ENCODE measurements at regions not wholly inside any gene's neighbourhood (a gene's known extent, or its start where the extent isn't known, plus 50 kb on each side); places are given as distances from the start of the nearest gene placed in this dataset.

- Mint-ChIP-seq H3K9me3 (peaks cover 8% of the 10 kb centered on the region), H3K4me3 (no peak overlapping the region), H3K4me1 (peaks cover 6% of the 10 kb centered on the region), H3K27ac (no peak overlapping the region), H3K36me3 (no peaks in the 10 kb centered on the region), H3K27me3 (no peaks in the 10 kb centered on the region)
- no peak for ATAC-seq
Observed at GRCh38 chr2:4675295-4675694, 971.9 kb downstream of the DCDC2C start.

- Mint-ChIP-seq H3K36me3 (no peaks in the 10 kb centered on the region), H3K27me3 (no peaks in the 10 kb centered on the region), H3K4me1 (peaks cover 2% of the 10 kb centered on the region), H3K4me3 (no peak overlapping the region), H3K27ac (no peak overlapping the region), H3K9me3 (peaks cover 6% of the 10 kb centered on the region)
- ATAC-seq, result no peak
Observed at GRCh38 chr2:4678927-4679326, 975.6 kb downstream of the DCDC2C start.

GRCh38 chr2:4679391-4679790 is 976.0 kb downstream of the DCDC2C start:
- Mint-ChIP-seq H3K9me3 (peaks cover 6% of the 10 kb centered on the region), H3K4me3 (no peak overlapping the region), H3K36me3 (no peaks in the 10 kb centered on the region), H3K4me1 (no peaks in the 10 kb centered on the region), H3K27ac (no peak overlapping the region), H3K27me3 (no peaks in the 10 kb centered on the region)
- ATAC-seq, result no peak

GRCh38 chr2:4684921-4685320 is 981.5 kb downstream of the DCDC2C start:
- H3K4me1 Mint-ChIP-seq, result no peaks in the 10 kb centered on the region
- H3K27ac Mint-ChIP-seq, result no peak overlapping the region
- no peak for ATAC-seq
- H3K27me3 Mint-ChIP-seq, result no peaks in the 10 kb centered on the region
- H3K36me3 Mint-ChIP-seq, result no peaks in the 10 kb centered on the region
- H3K9me3 Mint-ChIP-seq, result no peaks in the 10 kb centered on the region
- no peak overlapping the region for H3K4me3 Mint-ChIP-seq

GRCh38 chr2:4690913-4691312 is 987.5 kb downstream of the DCDC2C start:
- Mint-ChIP-seq H3K27me3 (no peaks in the 10 kb centered on the region), H3K36me3 (no peaks in the 10 kb centered on the region), H3K27ac (no peak overlapping the region), H3K4me1 (no peaks in the 10 kb centered on the region), H3K9me3 (no peaks in the 10 kb centered on the region), H3K4me3 (no peak overlapping the region)
- ATAC-seq, result no peak

- Mint-ChIP-seq H3K36me3 (no peaks in the 10 kb centered on the region), H3K4me1 (no peaks in the 10 kb centered on the region), H3K27ac (no peak overlapping the region), H3K4me3 (no peak overlapping the region), H3K27me3 (no peaks in the 10 kb centered on the region), H3K9me3 (no peaks in the 10 kb centered on the region)
- no peak for ATAC-seq
Observed at GRCh38 chr2:4693266-4693665, 989.9 kb downstream of the DCDC2C start.

- ATAC-seq, result no peak
- no peaks in the 10 kb centered on the region for H3K4me1 Mint-ChIP-seq
- no peaks in the 10 kb centered on the region for H3K9me3 Mint-ChIP-seq
- no peaks in the 10 kb centered on the region for H3K27me3 Mint-ChIP-seq
- no peaks in the 10 kb centered on the region for H3K36me3 Mint-ChIP-seq
- H3K27ac Mint-ChIP-seq, result no peak overlapping the region
- H3K4me3 Mint-ChIP-seq, result no peak overlapping the region
Observed at GRCh38 chr2:4695281-4695861, 992.0 kb downstream of the DCDC2C start.

- peaks cover 19% of the 10 kb centered on the region for H3K9me3 Mint-ChIP-seq
- H3K4me1 Mint-ChIP-seq, result no peaks in the 10 kb centered on the region
- no peaks in the 10 kb centered on the region for H3K27me3 Mint-ChIP-seq
- no peaks in the 10 kb centered on the region for H3K36me3 Mint-ChIP-seq
- no peak for ATAC-seq
- no peak overlapping the region for H3K4me3 Mint-ChIP-seq
- H3K27ac Mint-ChIP-seq, result no peak overlapping the region
Observed at GRCh38 chr2:4715065-4715464, 977.1 kb upstream of the SOX11 start.

- H3K36me3 Mint-ChIP-seq, result no peaks in the 10 kb centered on the region
- H3K27ac Mint-ChIP-seq, result no peak overlapping the region
- no peak for ATAC-seq
- H3K9me3 Mint-ChIP-seq, result peaks cover 17% of the 10 kb centered on the region
- no peak overlapping the region for H3K4me3 Mint-ChIP-seq
- no peaks in the 10 kb centered on the region for H3K4me1 Mint-ChIP-seq
- H3K27me3 Mint-ChIP-seq, result no peaks in the 10 kb centered on the region
Observed at GRCh38 chr2:4718777-4719176, 973.4 kb upstream of the SOX11 start.

GRCh38 chr2:4725618-4726017 is 966.6 kb upstream of the SOX11 start:
- H3K4me1 Mint-ChIP-seq, result no peaks in the 10 kb centered on the region

GRCh38 chr2:4732560-4732959 is 959.6 kb upstream of the SOX11 start:
- ATAC-seq, result no peak
- Mint-ChIP-seq H3K9me3 (peaks cover 5% of the 10 kb centered on the region), H3K4me1 (no peaks in the 10 kb centered on the region), H3K27me3 (no peaks in the 10 kb centered on the region), H3K36me3 (no peaks in the 10 kb centered on the region), H3K4me3 (no peak overlapping the region), H3K27ac (no peak overlapping the region)

More at GRCh38 chr2:4725618-4726017, 966.6 kb upstream of the SOX11 start:
- H3K4me3 Mint-ChIP-seq, result no peak overlapping the region
- H3K36me3 Mint-ChIP-seq, result no peaks in the 10 kb centered on the region
- H3K9me3 Mint-ChIP-seq, result peaks cover 5% of the 10 kb centered on the region
- no peaks in the 10 kb centered on the region for H3K27me3 Mint-ChIP-seq
- no peak overlapping the region for H3K27ac Mint-ChIP-seq
- ATAC-seq, result no peak

GRCh38 chr2:4745056-4745991 is 946.9 kb upstream of the SOX11 start:
- H3K27me3 Mint-ChIP-seq, result no peaks in the 10 kb centered on the region
- H3K4me1 Mint-ChIP-seq, result no peaks in the 10 kb centered on the region
- ATAC-seq, result peak; percentile 50
- H3K9me3 Mint-ChIP-seq, result peaks cover 8% of the 10 kb centered on the region
- H3K27ac Mint-ChIP-seq, result no peak overlapping the region
- H3K36me3 Mint-ChIP-seq, result no peaks in the 10 kb centered on the region
- no peak overlapping the region for H3K4me3 Mint-ChIP-seq

GRCh38 chr2:4753721-4754120 is 938.5 kb upstream of the SOX11 start:
- Mint-ChIP-seq H3K27me3 (no peaks in the 10 kb centered on the region), H3K36me3 (no peaks in the 10 kb centered on the region), H3K27ac (no peak overlapping the region), H3K9me3 (no peaks in the 10 kb centered on the region), H3K4me3 (no peak overlapping the region), H3K4me1 (no peaks in the 10 kb centered on the region)
- no peak for ATAC-seq

GRCh38 chr2:4762951-4763376 is 929.2 kb upstream of the SOX11 start:
- H3K27ac Mint-ChIP-seq, result no peak overlapping the region
- no peak for ATAC-seq
- no peak overlapping the region for H3K4me3 Mint-ChIP-seq
- no peaks in the 10 kb centered on the region for H3K4me1 Mint-ChIP-seq
- peaks cover 7% of the 10 kb centered on the region for H3K9me3 Mint-ChIP-seq
- H3K36me3 Mint-ChIP-seq, result no peaks in the 10 kb centered on the region
- H3K27me3 Mint-ChIP-seq, result no peaks in the 10 kb centered on the region

- Mint-ChIP-seq H3K9me3 (peaks cover 6% of the 10 kb centered on the region), H3K36me3 (no peaks in the 10 kb centered on the region), H3K4me3 (no peak overlapping the region), H3K27me3 (no peaks in the 10 kb centered on the region), H3K27ac (no peak overlapping the region), H3K4me1 (no peaks in the 10 kb centered on the region)
- ATAC-seq, result no peak
Observed at GRCh38 chr2:4765787-4766530, 926.2 kb upstream of the SOX11 start.
